ENCODE measurements at regions not wholly inside any gene's neighbourhood (a gene's known extent, or its start where the extent isn't known, plus 50 kb on each side); places are given as distances from the start of the nearest gene placed in this dataset.

DNA sequence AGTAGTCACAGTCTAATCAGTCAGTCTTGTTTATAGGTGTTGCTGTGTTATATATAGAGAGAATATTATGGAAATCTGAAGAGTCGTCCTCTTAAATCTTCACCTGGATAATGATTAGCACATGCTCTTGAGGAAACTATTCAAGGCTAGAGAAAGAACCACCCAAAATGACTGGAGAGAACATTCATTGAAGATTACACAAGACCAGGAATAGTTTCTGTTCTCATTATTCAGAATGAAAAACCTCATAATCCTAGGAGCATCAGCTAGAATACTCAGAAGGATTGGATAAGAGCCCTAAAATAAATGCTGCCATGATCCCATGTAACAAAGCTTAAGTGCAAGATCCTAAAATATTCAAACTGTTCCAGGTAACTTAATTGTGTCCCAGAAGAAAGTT, 278.2 kb upstream of the PREP start:
- no peak for DNase-seq
- Histone ChIP-seq H4K20me1 (ENCODE audit: insufficient read depth, low read length) (no peaks in the 10 kb centered on the region), H2AFZ (ENCODE audit: insufficient read depth, low read depth, low read length, poor library complexity, severe bottlenecking) (no peak overlapping the region), H3K4me2 (replicated peaks; ENCODE audit: extremely low read depth, low read length, poor library complexity, severe bottlenecking) (no peak overlapping the region), H3K27me3 (ENCODE audit: control insufficient read depth in 2 of 2, insufficient read depth in 2 of 2, low read length in 2 of 2) (no peaks in the 10 kb centered on the region), H3K4me3 (replicated peaks in 1 of 3; ENCODE audit: low read depth in 2 of 3, low read length in 3 of 3) (no peak overlapping the region), H3K9ac (ENCODE audit: insufficient read depth, low read length, poor library complexity, severe bottlenecking) (no peak overlapping the region), H3K27ac (ENCODE audit: low read depth in 1 of 2, low read length in 2 of 2) (no peak overlapping the region), H3K79me2 (ENCODE audit: insufficient read depth, low read length) (no peaks in the 10 kb centered on the region), H3K4me1 (ENCODE audit: control insufficient read depth in 1 of 2, insufficient read depth in 2 of 2, low read length in 2 of 2) (no peaks in the 10 kb centered on the region), H3K36me3 (replicated peaks in 1 of 2; ENCODE audit: control insufficient read depth in 1 of 2, insufficient read depth in 2 of 2, low read length in 2 of 2) (no peaks in the 10 kb centered on the region), H3K9me3 (replicated peaks in 1 of 2; ENCODE audit: control insufficient read depth in 1 of 2, insufficient read depth in 1 of 2, low read length in 2 of 2) (peaks cover 0 to 3% of the 10 kb centered on the region in 2 donors)
- H3K36me3 Mint-ChIP-seq: no peaks in the 10 kb centered on the region
- peaks cover 7% of the 10 kb centered on the region for H3K4me1 Mint-ChIP-seq
- H3K4me3 Mint-ChIP-seq: no peak overlapping the region
- TF ChIP-seq, protein P1, sequence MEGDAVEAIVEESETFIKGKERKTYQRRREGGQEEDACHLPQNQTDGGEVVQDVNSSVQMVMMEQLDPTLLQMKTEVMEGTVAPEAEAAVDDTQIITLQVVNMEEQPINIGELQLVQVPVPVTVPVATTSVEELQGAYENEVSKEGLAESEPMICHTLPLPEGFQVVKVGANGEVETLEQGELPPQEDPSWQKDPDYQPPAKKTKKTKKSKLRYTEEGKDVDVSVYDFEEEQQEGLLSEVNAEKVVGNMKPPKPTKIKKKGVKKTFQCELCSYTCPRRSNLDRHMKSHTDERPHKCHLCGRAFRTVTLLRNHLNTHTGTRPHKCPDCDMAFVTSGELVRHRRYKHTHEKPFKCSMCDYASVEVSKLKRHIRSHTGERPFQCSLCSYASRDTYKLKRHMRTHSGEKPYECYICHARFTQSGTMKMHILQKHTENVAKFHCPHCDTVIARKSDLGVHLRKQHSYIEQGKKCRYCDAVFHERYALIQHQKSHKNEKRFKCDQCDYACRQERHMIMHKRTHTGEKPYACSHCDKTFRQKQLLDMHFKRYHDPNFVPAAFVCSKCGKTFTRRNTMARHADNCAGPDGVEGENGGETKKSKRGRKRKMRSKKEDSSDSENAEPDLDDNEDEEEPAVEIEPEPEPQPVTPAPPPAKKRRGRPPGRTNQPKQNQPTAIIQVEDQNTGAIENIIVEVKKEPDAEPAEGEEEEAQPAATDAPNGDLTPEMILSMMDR (IDR thresholded peaks at IDR 0.05): no peak
- no CpG with 5 or more reads among the region's 1 CpG for WGBS (ENCODE audit: insufficient coverage)
- peaks cover 4 to 18% (median 13%) of the 10 kb centered on the region in 7 donors for H3K9me3 Mint-ChIP-seq
- intact Hi-C loops (cut with micrococcal nuclease): no loop called here
- no peaks in the 10 kb centered on the region for H3K27me3 Mint-ChIP-seq (ENCODE audit: low read depth in 3 of 3)
- no peak overlapping the region for H3K27ac Mint-ChIP-seq

DNA sequence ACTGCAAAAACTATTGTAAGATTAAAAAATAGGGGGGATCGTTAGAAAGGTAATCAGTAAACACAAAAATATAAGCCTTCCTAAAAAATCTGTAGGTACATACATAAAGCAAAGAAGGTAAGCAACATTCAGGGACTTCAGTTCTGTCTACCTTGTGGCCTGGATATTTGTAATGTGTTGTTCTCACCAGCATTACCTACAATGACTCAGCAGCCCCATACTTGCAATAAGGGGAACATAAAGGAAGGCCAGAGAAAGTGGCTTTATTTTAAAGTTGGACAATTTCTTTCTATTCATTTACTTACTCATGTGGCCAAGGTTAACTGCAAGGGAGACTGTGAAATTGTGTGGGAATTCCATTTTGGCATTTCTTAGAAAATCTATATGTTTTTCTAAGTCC, 277.2 kb upstream of the PREP start:
- Mint-ChIP-seq H3K4me1 (peaks cover 7% of the 10 kb centered on the region), H3K27me3 (ENCODE audit: low read depth in 3 of 3) (no peaks in the 10 kb centered on the region), H3K36me3 (no peaks in the 10 kb centered on the region), H3K9me3 (peaks cover 0 to 11% (median 6%) of the 10 kb centered on the region in 7 donors), H3K4me3 (no peak overlapping the region), H3K27ac (no peak overlapping the region)
- DNase-seq: peak in 2 of 3 donors; percentile 7 to 34
- Histone ChIP-seq H4K20me1 (ENCODE audit: insufficient read depth, low read length) (no peaks in the 10 kb centered on the region), H3K4me3 (replicated peaks in 1 of 3; ENCODE audit: low read depth in 2 of 3, low read length in 3 of 3) (no peak overlapping the region), H2AFZ (ENCODE audit: insufficient read depth, low read depth, low read length, poor library complexity, severe bottlenecking) (no peak overlapping the region), H3K4me2 (replicated peaks; ENCODE audit: extremely low read depth, low read length, poor library complexity, severe bottlenecking) (no peak overlapping the region), H3K4me1 (ENCODE audit: control insufficient read depth in 1 of 2, insufficient read depth in 2 of 2, low read length in 2 of 2) (no peaks in the 10 kb centered on the region), H3K9me3 (replicated peaks in 1 of 2; ENCODE audit: control insufficient read depth in 1 of 2, insufficient read depth in 1 of 2, low read length in 2 of 2) (no peaks in the 10 kb centered on the region), H3K9ac (ENCODE audit: insufficient read depth, low read length, poor library complexity, severe bottlenecking) (no peak overlapping the region), H3K27me3 (ENCODE audit: control insufficient read depth in 2 of 2, insufficient read depth in 2 of 2, low read length in 2 of 2) (no peaks in the 10 kb centered on the region), H3K27ac (ENCODE audit: low read depth in 1 of 2, low read length in 2 of 2) (no peak overlapping the region), H3K36me3 (replicated peaks in 1 of 2; ENCODE audit: control insufficient read depth in 1 of 2, insufficient read depth in 2 of 2, low read length in 2 of 2) (no peaks in the 10 kb centered on the region), H3K79me2 (ENCODE audit: insufficient read depth, low read length) (no peaks in the 10 kb centered on the region)
- intact Hi-C loops (cut with micrococcal nuclease): no loop called here
- WGBS (ENCODE audit: insufficient coverage): no CpG with 5 or more reads among the region's 1 CpG
- TF ChIP-seq, protein P1 (IDR thresholded peaks at IDR 0.05): no peak
